ENCODE measurements at regions not wholly inside any gene's neighbourhood (a gene's known extent, or its start where the extent isn't known, plus 50 kb on each side); places are given as distances from the start of the nearest gene placed in this dataset.
"Not testable (repeated sequence)": the region's sequence is repeated elsewhere in the genome, so short reads cannot be mapped to it uniquely, and the experiment has no call there.

GRCh38 chr3:139113231-139113992 lies 68.7 kb upstream of the PRR23C start:
- Histone ChIP-seq H3K4me1 (ENCODE audit: control insufficient read depth in 2 of 2, insufficient read depth in 2 of 2, low read length in 2 of 2) (peaks cover 14 to 22% of the 10 kb centered on the region in 2 donors), H3K9me3 (ENCODE audit: control insufficient read depth in 2 of 2, low read length in 2 of 2) (no peaks in the 10 kb centered on the region), H3K27me3 (ENCODE audit: control insufficient read depth in 2 of 2, insufficient read depth in 2 of 2, low read length in 2 of 2) (no peaks in the 10 kb centered on the region), H3K36me3 (ENCODE audit: control insufficient read depth in 2 of 2, insufficient read depth in 2 of 2, low read length in 2 of 2) (no peaks in the 10 kb centered on the region), H3K9ac (ENCODE audit: low read depth in 1 of 2, low read length in 2 of 2) (no peak overlapping the region), H3K4me3 (ENCODE audit: low read length in 2 of 2) (no peak overlapping the region), H3K27ac (ENCODE audit: low read depth in 2 of 2, low read length in 2 of 2) (no peak overlapping the region)

GRCh38 chr3:139113993-139114375 lies 69.3 kb upstream of the PRR23C start:
- H3K9me3 ChIP-seq (ENCODE audit: control insufficient read depth in 2 of 2, low read length in 2 of 2): no peaks in the 10 kb centered on the region
- no peak overlapping the region for H3K9ac ChIP-seq (ENCODE audit: low read depth in 1 of 2, low read length in 2 of 2)
- no peak overlapping the region for H3K27ac ChIP-seq (ENCODE audit: low read depth in 2 of 2, low read length in 2 of 2)
- no peak overlapping the region for H3K4me3 ChIP-seq (ENCODE audit: low read length in 2 of 2)
- no peaks in the 10 kb centered on the region for H3K36me3 ChIP-seq (ENCODE audit: control insufficient read depth in 2 of 2, insufficient read depth in 2 of 2, low read length in 2 of 2)
- no peaks in the 10 kb centered on the region for H3K27me3 ChIP-seq (ENCODE audit: control insufficient read depth in 2 of 2, insufficient read depth in 2 of 2, low read length in 2 of 2)
- H3K4me1 ChIP-seq (ENCODE audit: control insufficient read depth in 2 of 2, insufficient read depth in 2 of 2, low read length in 2 of 2): peaks cover 14 to 22% of the 10 kb centered on the region in 2 donors

GRCh38 chr3:139116631-139117030 lies 71.9 kb upstream of the PRR23C start:
- not testable (repeated sequence) for H3K9ac ChIP-seq (ENCODE audit: low read depth in 1 of 2, low read length in 2 of 2); H3K9me3 ChIP-seq (ENCODE audit: control insufficient read depth in 2 of 2, low read length in 2 of 2); H3K36me3 ChIP-seq (ENCODE audit: control insufficient read depth in 2 of 2, insufficient read depth in 2 of 2, low read length in 2 of 2); H3K4me3 ChIP-seq (ENCODE audit: low read length in 2 of 2); H3K27me3 ChIP-seq (ENCODE audit: control insufficient read depth in 2 of 2, insufficient read depth in 2 of 2, low read length in 2 of 2)
- Histone ChIP-seq H3K4me1 (ENCODE audit: control insufficient read depth in 2 of 2, insufficient read depth in 2 of 2, low read length in 2 of 2) (peaks cover 22 to 37% of the 10 kb centered on the region in 2 donors), H3K27ac (ENCODE audit: low read depth in 2 of 2, low read length in 2 of 2) (peak overlapping the region in 1 of 2 donors; percentile 21)

GRCh38 chr3:139117136-139117675 lies 72.5 kb upstream of the PRR23C start:
- no peak overlapping the region for H3K9ac ChIP-seq (ENCODE audit: low read depth in 1 of 2, low read length in 2 of 2)
- no peaks in the 10 kb centered on the region for H3K9me3 ChIP-seq (ENCODE audit: control insufficient read depth in 2 of 2, low read length in 2 of 2)
- no peak overlapping the region for H3K4me3 ChIP-seq (ENCODE audit: low read length in 2 of 2)
- H3K27me3 ChIP-seq (ENCODE audit: control insufficient read depth in 2 of 2, insufficient read depth in 2 of 2, low read length in 2 of 2): no peaks in the 10 kb centered on the region
- no peaks in the 10 kb centered on the region for H3K36me3 ChIP-seq (ENCODE audit: control insufficient read depth in 2 of 2, insufficient read depth in 2 of 2, low read length in 2 of 2)
- H3K27ac ChIP-seq (ENCODE audit: low read depth in 2 of 2, low read length in 2 of 2): peak overlapping the region; percentile 46 to 60
- peaks cover 23 to 43% of the 10 kb centered on the region in 2 donors for H3K4me1 ChIP-seq (ENCODE audit: control insufficient read depth in 2 of 2, insufficient read depth in 2 of 2, low read length in 2 of 2)

- H3K27ac ChIP-seq (ENCODE audit: low read depth in 2 of 2, low read length in 2 of 2): no peak overlapping the region
- peaks cover 23 to 43% of the 10 kb centered on the region in 2 donors for H3K4me1 ChIP-seq (ENCODE audit: control insufficient read depth in 2 of 2, insufficient read depth in 2 of 2, low read length in 2 of 2)
- H3K4me3 ChIP-seq (ENCODE audit: low read length in 2 of 2): no peak overlapping the region
- H3K9ac ChIP-seq (ENCODE audit: low read depth in 1 of 2, low read length in 2 of 2): no peak overlapping the region
- no peaks in the 10 kb centered on the region for H3K9me3 ChIP-seq (ENCODE audit: control insufficient read depth in 2 of 2, low read length in 2 of 2)
- no peaks in the 10 kb centered on the region for H3K36me3 ChIP-seq (ENCODE audit: control insufficient read depth in 2 of 2, insufficient read depth in 2 of 2, low read length in 2 of 2)
- no peaks in the 10 kb centered on the region for H3K27me3 ChIP-seq (ENCODE audit: control insufficient read depth in 2 of 2, insufficient read depth in 2 of 2, low read length in 2 of 2)
Observed at GRCh38 chr3:139117883-139118760, 73.4 kb upstream of the PRR23C start.

GRCh38 chr3:139118835-139119234 lies 74.1 kb upstream of the PRR23C start:
- Histone ChIP-seq H3K27me3 (ENCODE audit: control insufficient read depth in 2 of 2, insufficient read depth in 2 of 2, low read length in 2 of 2) (no peaks in the 10 kb centered on the region), H3K9me3 (ENCODE audit: control insufficient read depth in 2 of 2, low read length in 2 of 2) (no peaks in the 10 kb centered on the region), H3K36me3 (ENCODE audit: control insufficient read depth in 2 of 2, insufficient read depth in 2 of 2, low read length in 2 of 2) (no peaks in the 10 kb centered on the region), H3K4me1 (ENCODE audit: control insufficient read depth in 2 of 2, insufficient read depth in 2 of 2, low read length in 2 of 2) (peaks cover 23 to 40% of the 10 kb centered on the region in 2 donors), H3K4me3 (ENCODE audit: low read length in 2 of 2) (no peak overlapping the region), H3K9ac (ENCODE audit: low read depth in 1 of 2, low read length in 2 of 2) (no peak overlapping the region), H3K27ac (ENCODE audit: low read depth in 2 of 2, low read length in 2 of 2) (no peak overlapping the region)

GRCh38 chr3:139119331-139120025 lies 74.8 kb upstream of the PRR23C start:
- no peak overlapping the region for H3K9ac ChIP-seq (ENCODE audit: low read depth in 1 of 2, low read length in 2 of 2)
- H3K9me3 ChIP-seq (ENCODE audit: control insufficient read depth in 2 of 2, low read length in 2 of 2): no peaks in the 10 kb centered on the region
- no peak overlapping the region for H3K4me3 ChIP-seq (ENCODE audit: low read length in 2 of 2)
- H3K36me3 ChIP-seq (ENCODE audit: control insufficient read depth in 2 of 2, insufficient read depth in 2 of 2, low read length in 2 of 2): no peaks in the 10 kb centered on the region
- H3K4me1 ChIP-seq (ENCODE audit: control insufficient read depth in 2 of 2, insufficient read depth in 2 of 2, low read length in 2 of 2): peaks cover 23 to 40% of the 10 kb centered on the region in 2 donors
- H3K27me3 ChIP-seq (ENCODE audit: control insufficient read depth in 2 of 2, insufficient read depth in 2 of 2, low read length in 2 of 2): no peaks in the 10 kb centered on the region
- no peak overlapping the region for H3K27ac ChIP-seq (ENCODE audit: low read depth in 2 of 2, low read length in 2 of 2)

GRCh38 chr3:139120086-139121056 lies 75.7 kb upstream of the PRR23C start:
- no peaks in the 10 kb centered on the region for H3K27me3 ChIP-seq (ENCODE audit: control insufficient read depth in 2 of 2, insufficient read depth in 2 of 2, low read length in 2 of 2)
- H3K36me3 ChIP-seq (ENCODE audit: control insufficient read depth in 2 of 2, insufficient read depth in 2 of 2, low read length in 2 of 2): no peaks in the 10 kb centered on the region
- peaks cover 23 to 40% of the 10 kb centered on the region in 2 donors for H3K4me1 ChIP-seq (ENCODE audit: control insufficient read depth in 2 of 2, insufficient read depth in 2 of 2, low read length in 2 of 2)
- H3K9me3 ChIP-seq (ENCODE audit: control insufficient read depth in 2 of 2, low read length in 2 of 2): no peaks in the 10 kb centered on the region
- no peak overlapping the region for H3K9ac ChIP-seq (ENCODE audit: low read depth in 1 of 2, low read length in 2 of 2)
- peak overlapping the region in 1 of 2 donors; percentile 60 for H3K27ac ChIP-seq (ENCODE audit: low read depth in 2 of 2, low read length in 2 of 2)
- no peak overlapping the region for H3K4me3 ChIP-seq (ENCODE audit: low read length in 2 of 2)
